ENCODE measurements at regions not wholly inside any gene's neighbourhood (a gene's known extent, or its start where the extent isn't known, plus 50 kb on each side); places are given as distances from the start of the nearest gene placed in this dataset.

- TF ChIP-seq CTCF (IDR thresholded peaks at IDR 0.05) (no peak), POLR2A (IDR thresholded peaks at IDR 0.05) (no peak)
These were observed 108.9 kb downstream of the NPAP1 start for GRCh38 chr15:24784506-24784905.

Measured in ovary (tissue), 3 donors.